ENCODE measurements at regions not wholly inside any gene's neighbourhood (a gene's known extent, or its start where the extent isn't known, plus 50 kb on each side); places are given as distances from the start of the nearest gene placed in this dataset.
"Not testable (repeated sequence)": the region's sequence is repeated elsewhere in the genome, so short reads cannot be mapped to it uniquely, and the experiment has no call there.

- not testable (repeated sequence) for DNase-seq (ENCODE audit: low read depth); H3K4me3 ChIP-seq (ENCODE audit: low read depth, low read length)
These were observed 259.9 kb downstream of the ZFY start for GRCh38 chrY:3195035-3195434.

GRCh38 chrY:3202287-3202686, 267.1 kb downstream of the ZFY start:
- DNase-seq (ENCODE audit: low read depth) = not testable (repeated sequence)

GRCh38 chrY:3206733-3207132, 271.6 kb downstream of the ZFY start:
- not testable (repeated sequence) for DNase-seq (ENCODE audit: low read depth); H3K4me3 ChIP-seq (ENCODE audit: low read depth, low read length)

More at GRCh38 chrY:3202287-3202686, 267.1 kb downstream of the ZFY start:
- not testable (repeated sequence) for H3K4me3 ChIP-seq (ENCODE audit: low read depth, low read length)

GRCh38 chrY:3213183-3213582, 278.0 kb downstream of the ZFY start:
- not testable (repeated sequence) for DNase-seq (ENCODE audit: low read depth); H3K4me3 ChIP-seq (ENCODE audit: low read depth, low read length)

DNA sequence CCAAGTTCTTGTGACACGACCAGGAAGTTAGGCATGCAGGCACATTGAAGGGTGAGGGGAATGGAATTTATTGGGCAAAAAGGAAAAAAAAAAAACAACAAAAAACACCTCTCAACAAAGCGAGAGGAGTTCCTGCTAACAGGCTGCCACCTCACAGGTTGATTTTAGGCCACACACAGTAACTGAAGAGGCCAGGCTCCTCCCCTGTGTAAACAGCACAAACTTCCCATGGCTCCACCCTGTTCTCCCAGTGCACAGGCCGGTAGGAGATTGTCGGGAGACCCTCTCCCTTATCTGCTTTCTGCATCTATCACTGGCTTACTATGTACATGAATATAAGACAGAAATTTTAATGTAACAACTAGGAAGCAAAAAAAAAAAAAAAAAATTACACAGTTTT, 283.0 kb downstream of the ZFY start:
- H3K4me3 ChIP-seq (ENCODE audit: low read depth, low read length); DNase-seq (ENCODE audit: low read depth): not testable (repeated sequence)

GRCh38 chrY:3218559-3218958, 283.4 kb downstream of the ZFY start:
- not testable (repeated sequence) for H3K4me3 ChIP-seq (ENCODE audit: low read depth, low read length); DNase-seq (ENCODE audit: low read depth)

DNA sequence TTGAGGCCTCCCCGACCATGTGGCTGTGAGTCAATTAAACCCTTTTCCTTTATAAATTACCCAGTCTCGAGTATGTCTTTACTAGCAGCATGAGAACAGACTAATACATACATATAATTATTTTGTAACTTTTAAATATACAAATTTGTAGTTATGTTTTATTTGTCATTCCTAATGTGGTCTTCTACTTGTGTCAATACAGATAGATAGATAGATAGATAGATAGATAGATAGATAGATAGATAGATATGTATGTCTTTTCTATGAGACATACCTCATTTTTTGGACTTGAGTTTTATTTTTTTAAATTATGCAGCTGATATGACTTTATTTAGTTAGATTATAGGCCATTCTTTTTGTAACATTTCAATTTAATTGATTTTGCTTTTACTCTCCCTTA, 316.0 kb upstream of the TGIF2LY start:
- DNase-seq (ENCODE audit: low read depth); H3K4me3 ChIP-seq (ENCODE audit: low read depth, low read length): not testable (repeated sequence)

GRCh38 chrY:3288063-3288462, 290.8 kb upstream of the TGIF2LY start:
- not testable (repeated sequence) for DNase-seq (ENCODE audit: low read depth); H3K4me3 ChIP-seq (ENCODE audit: low read depth, low read length)

- not testable (repeated sequence) for DNase-seq (ENCODE audit: low read depth); H3K4me3 ChIP-seq (ENCODE audit: low read depth, low read length)
These were observed 281.6 kb upstream of the TGIF2LY start for GRCh38 chrY:3297235-3297634.

DNA sequence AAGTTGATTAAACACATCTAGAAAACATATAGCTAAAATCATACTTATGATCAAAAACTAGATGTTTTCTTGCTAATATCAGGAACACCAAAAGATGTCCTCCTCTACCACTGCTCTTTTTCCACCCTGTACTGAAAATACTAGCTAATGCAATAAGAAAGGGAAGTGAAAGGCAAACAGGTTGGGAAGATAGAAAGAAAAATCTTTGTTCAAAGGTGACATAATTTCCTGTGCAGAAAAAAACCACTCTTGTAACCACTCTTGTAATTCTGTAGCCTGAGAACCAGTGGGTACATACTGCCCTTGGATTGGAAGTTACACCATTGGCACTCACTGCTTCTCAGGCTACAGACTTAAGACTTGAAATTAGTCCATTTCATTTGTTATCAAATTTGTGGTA, 258.9 kb upstream of the TGIF2LY start:
- H3K4me3 ChIP-seq (ENCODE audit: low read depth, low read length); DNase-seq (ENCODE audit: low read depth): not testable (repeated sequence)

DNA sequence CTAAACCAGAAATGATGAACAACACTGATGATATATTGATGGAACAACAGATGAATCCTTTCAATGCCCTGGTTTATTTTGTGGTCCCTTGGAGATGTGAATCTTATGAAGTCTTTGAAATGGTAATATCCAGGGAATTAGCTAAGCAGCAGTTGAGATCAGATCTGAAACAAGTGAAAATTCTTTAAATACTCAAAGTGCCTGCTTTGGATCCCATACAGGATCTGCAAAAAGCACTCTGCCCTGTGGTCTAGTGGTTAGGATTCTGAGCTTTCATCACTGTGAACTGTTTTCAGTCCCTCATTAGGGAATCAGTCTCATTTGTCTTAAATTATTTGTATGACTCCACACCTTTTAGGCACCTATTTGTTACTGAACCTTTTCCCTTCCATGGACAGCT, 211.3 kb upstream of the TGIF2LY start:
- not testable (repeated sequence) for DNase-seq (ENCODE audit: low read depth); H3K4me3 ChIP-seq (ENCODE audit: low read depth, low read length)

- DNase-seq (ENCODE audit: low read depth); H3K4me3 ChIP-seq (ENCODE audit: low read depth, low read length): not testable (repeated sequence)
These were observed 210.4 kb upstream of the TGIF2LY start for GRCh38 chrY:3368459-3368858.

GRCh38 chrY:3391508-3391907, 187.4 kb upstream of the TGIF2LY start:
- DNase-seq (ENCODE audit: low read depth) = not testable (repeated sequence)

DNA sequence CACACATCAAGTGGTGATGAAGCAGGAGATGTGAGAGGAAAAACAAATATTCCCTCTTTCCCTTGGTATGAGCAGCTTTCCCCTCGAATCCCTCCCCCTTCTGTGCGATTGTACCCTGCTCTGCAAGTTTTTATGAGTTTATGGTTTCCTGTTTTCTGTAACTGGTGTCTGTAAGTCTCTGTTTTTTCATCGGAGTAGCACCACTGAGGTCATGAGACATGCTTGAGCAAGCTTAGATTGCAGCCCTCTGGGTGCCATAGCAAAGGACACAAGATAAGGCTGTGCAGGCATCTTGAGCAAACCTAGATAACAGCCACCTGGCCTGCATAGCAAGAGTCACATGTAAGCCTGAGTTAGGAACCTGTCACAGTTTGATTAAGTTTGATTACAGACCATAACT, 174.6 kb upstream of the TGIF2LY start:
- not testable (repeated sequence) for H3K4me3 ChIP-seq (ENCODE audit: low read depth, low read length); DNase-seq (ENCODE audit: low read depth)

More at GRCh38 chrY:3391508-3391907, 187.4 kb upstream of the TGIF2LY start:
- H3K4me3 ChIP-seq (ENCODE audit: low read depth, low read length) = not testable (repeated sequence)

GRCh38 chrY:3405585-3405984, 173.3 kb upstream of the TGIF2LY start:
- TF ChIP-seq, protein P1, sequence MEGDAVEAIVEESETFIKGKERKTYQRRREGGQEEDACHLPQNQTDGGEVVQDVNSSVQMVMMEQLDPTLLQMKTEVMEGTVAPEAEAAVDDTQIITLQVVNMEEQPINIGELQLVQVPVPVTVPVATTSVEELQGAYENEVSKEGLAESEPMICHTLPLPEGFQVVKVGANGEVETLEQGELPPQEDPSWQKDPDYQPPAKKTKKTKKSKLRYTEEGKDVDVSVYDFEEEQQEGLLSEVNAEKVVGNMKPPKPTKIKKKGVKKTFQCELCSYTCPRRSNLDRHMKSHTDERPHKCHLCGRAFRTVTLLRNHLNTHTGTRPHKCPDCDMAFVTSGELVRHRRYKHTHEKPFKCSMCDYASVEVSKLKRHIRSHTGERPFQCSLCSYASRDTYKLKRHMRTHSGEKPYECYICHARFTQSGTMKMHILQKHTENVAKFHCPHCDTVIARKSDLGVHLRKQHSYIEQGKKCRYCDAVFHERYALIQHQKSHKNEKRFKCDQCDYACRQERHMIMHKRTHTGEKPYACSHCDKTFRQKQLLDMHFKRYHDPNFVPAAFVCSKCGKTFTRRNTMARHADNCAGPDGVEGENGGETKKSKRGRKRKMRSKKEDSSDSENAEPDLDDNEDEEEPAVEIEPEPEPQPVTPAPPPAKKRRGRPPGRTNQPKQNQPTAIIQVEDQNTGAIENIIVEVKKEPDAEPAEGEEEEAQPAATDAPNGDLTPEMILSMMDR (IDR thresholded peaks at IDR 0.05; ENCODE audit: insufficient read depth, low read depth, low read length) = peak; percentile 26
- H3K4me3 ChIP-seq (ENCODE audit: low read depth, low read length) = not testable (repeated sequence)
- DNase-seq (ENCODE audit: low read depth) = peak; percentile 0

GRCh38 chrY:3406896-3407452, 171.9 kb upstream of the TGIF2LY start:
- not testable (repeated sequence) for DNase-seq (ENCODE audit: low read depth); H3K4me3 ChIP-seq (ENCODE audit: low read depth, low read length)

- not testable (repeated sequence) for DNase-seq (ENCODE audit: low read depth); H3K4me3 ChIP-seq (ENCODE audit: low read depth, low read length)
These were observed 168.5 kb upstream of the TGIF2LY start for GRCh38 chrY:3410322-3410892.
